GM19035 (cell line): ENCODE measurements at regions not wholly inside any gene's neighbourhood (a gene's known extent, or its start where the extent isn't known, plus 50 kb on each side); places are given as distances from the start of the nearest gene placed in this dataset.
"Not testable (repeated sequence)": the region's sequence is repeated elsewhere in the genome, so short reads cannot be mapped to it uniquely, and the experiment has no call there.

Experiments
- ATAC-seq: cut with Tn5 transposase; IDR thresholded peaks from one replicate; pipeline ENCODE4 v1.9.1; 2021; ENCODE audit not compliant: unreplicated experiment

- no peak for ATAC-seq
Measured at GRCh38 chr7:81233208-81233940, 314.5 kb upstream of the SEMA3C start.

DNA sequence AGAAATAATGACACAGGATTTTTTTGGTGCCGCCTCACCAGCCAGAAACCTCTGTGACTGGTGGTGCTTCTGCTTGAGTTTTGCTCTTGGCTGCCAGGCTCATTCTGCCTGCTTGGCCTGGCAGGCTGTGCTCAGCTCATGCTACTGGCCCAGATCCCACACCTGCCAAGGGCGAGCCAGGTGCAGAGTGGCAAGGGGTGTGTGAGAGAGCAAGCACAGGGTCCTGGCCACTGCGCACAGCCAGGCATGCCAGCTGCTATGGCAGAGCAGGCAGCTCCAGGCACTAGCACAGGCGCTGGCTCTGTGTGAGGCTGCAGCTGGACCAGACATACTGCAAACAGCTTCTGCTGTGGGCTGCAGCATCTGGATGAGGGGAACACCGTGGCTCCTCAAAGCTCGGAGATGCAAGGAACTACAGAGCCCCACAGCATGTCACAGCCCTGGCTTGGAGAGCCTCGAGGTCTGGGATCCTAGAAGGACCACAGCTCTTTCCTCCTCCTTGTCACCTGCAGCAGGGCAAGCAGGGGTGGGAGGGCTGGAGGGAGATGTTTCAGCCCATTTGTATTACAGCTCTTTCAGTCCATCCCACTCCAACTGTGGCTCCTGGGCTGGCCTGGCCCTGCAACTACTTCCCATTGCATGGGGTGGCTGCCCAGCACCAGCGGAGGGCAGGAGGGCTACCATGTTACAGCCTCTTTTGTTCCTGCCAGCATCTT lies 313.4 kb upstream of the SEMA3C start:
- ATAC-seq, result no peak

GRCh38 chr7:81231301-81231838 lies 312.5 kb upstream of the SEMA3C start:
- ATAC-seq, result no peak

GRCh38 chr7:81226234-81226633 lies 307.4 kb upstream of the SEMA3C start:
- ATAC-seq, result no peak

DNA sequence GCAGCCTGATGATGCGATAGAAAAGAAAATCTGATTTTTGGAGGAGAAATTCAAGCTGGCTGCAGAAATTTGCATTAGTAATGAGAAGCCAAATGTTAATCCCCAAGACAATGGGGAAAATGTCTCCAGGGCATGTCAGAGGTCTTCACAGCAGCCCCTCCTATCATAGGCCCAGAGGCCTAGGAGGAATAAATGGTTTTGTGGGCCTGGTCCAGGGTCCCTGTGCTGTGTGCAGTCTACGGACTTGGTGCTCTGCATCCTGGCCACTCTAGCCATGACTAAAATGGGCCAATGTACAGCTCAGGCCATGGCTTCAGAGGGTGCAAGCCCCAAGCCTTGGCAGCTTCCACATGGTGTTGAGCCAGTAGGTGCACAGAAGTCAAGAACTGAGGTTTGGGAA lies 303.8 kb upstream of the SEMA3C start:
- not testable (repeated sequence) for ATAC-seq

- no peak for ATAC-seq
Measured at GRCh38 chr7:81221527-81222217, 302.8 kb upstream of the SEMA3C start.

GRCh38 chr7:81218480-81219106 lies 299.7 kb upstream of the SEMA3C start:
- no peak for ATAC-seq

- no peak for ATAC-seq
Measured at GRCh38 chr7:81213394-81213793, 294.5 kb upstream of the SEMA3C start.

- ATAC-seq, result no peak
Measured at GRCh38 chr7:81211934-81212320, 293.1 kb upstream of the SEMA3C start.

DNA sequence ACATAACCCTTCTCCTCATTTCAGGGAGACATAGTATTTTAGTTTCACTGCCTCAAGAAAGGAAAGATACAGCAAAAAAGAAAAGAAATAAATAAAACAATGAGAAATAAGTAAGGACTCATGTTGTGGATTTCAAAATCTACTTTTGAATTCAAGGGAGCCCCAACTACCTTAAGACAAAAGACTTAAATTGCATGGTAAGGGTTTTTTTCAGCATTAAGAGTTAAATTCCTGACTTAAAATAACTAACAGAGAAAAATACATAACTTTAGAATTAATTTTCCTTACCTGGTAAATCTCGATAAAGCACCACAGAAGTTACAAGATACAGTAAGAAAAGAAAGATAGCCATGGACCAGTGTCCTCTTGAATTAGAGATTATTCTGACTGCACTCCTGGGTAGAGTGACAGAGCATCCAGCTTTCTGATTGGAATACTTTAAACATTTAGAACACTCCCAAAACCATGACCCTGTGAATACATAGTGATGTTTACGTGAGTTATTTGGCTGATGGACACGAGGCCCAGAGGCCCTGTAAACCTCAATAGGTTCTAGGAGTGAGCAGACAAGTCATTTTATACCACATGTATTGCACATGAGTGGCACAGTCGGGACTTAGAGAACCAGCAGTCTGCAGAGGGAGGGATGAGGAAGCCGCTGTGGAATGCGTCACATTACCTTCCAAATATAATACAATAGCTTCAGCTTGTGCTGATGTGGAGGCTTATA lies 292.5 kb upstream of the SEMA3C start:
- no peak for ATAC-seq

DNA sequence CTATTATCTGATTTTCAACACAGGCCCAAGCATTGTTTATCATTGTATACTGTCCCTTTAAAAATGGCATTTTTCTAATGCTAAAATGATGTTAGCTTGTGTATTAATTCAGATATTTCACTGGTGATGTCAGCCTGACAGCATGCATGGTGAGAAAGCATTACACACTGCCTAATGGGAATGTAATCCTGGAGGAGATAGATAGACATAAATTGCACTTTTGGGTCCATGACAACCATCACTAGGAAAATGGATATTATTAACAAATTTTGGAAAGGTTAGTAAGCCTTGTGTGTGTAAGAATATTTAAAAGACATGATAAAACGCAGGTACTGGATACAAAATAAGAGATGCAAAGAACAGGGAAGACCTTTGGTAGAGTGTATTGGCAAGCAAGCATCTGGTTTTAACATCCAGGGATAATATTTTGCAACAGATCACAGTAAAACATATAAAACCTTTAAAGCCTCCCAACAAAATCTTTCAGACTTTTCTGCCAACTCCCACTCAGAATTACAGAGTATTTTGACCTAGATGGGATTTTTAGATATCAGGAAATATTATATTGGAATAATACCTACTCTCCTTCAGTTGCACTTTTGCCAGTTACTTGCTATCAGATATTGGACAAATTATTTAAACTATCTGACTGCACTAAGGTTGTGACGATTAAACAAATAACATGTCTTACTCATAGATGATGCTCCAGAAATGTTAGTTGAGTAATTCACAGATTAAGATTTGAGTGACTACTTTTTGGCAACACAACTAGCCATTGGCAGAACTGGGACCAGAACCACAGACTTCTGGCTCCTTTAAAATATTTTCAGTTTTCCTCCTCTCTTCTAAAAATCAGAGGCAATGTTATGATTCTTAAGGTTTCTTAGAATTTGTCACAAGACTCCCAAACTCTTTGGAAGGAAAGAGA lies 291.6 kb upstream of the SEMA3C start:
- no peak for ATAC-seq

DNA sequence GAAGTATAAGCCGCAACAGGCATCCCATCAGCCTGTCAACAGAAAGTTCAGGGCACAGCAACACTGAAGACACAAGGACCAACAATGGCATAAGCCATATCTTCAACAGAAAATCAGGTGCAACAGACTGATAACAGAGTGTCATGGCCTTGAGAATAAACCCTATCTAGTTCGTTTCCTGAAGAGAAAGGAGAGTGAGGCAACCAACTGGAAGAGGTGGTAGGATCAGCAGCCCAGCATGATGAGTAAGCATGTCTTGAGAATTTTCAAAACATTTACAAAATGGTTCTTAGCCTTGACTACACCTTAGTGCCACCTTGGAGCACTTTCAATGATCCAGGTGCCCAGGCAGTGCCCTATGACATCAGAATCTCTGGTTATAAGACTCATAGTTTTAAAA lies 290.2 kb upstream of the SEMA3C start:
- ATAC-seq, result no peak

GRCh38 chr7:81207801-81208200 lies 288.9 kb upstream of the SEMA3C start:
- no peak for ATAC-seq

DNA sequence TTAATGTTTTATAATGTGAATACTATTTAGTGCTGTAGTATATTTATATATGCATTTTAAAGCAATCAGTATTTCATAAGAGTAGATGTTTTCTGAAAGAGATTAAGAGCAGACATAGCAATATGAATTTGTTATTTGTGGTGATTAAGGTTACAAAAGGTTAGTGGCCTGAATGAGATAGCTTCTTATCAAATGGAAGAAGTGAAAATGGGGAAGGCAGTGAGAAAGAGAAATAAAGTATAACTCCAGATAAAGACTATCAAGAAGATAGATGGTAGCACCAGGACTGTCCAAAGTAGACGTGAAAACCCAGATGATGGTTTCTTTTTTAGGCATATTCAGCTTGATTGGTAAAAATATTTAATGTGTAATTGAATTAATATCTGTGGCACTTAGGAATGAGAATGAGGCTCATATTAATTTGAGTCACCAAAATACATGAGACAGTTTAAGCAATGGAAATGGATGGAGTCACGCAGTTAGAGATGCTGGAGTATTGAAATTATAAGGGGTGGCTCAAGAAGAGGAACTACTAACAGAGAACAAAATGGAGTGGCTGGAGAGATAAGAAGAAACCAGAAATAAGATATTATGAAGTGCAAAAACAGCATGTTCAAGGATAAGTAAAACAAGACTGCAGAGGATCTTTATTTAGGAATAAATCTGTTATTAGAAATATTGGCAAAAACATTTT lies 288.0 kb upstream of the SEMA3C start:
- ATAC-seq, result no peak

DNA sequence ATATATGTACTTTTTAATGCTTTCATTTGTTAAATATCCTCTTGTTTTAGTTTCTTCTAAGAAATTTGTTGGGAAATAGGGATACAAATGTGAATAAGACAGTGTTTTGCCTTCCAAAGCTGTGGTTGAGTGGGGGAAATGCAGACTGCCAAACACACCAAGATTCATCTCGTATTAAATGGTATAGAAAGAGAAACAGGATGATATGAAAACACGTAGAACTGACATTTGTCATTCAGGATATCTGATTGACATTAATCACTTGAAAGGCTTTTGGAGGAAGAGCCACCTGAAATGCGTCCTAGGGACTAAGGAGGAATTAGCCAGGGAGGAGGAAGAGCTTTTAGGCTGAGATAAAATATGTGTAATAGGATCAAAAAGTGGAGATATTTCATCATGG lies 287.4 kb upstream of the SEMA3C start:
- ATAC-seq, result no peak

GRCh38 chr7:81201188-81201587 lies 282.3 kb upstream of the SEMA3C start:
- no peak for ATAC-seq

DNA sequence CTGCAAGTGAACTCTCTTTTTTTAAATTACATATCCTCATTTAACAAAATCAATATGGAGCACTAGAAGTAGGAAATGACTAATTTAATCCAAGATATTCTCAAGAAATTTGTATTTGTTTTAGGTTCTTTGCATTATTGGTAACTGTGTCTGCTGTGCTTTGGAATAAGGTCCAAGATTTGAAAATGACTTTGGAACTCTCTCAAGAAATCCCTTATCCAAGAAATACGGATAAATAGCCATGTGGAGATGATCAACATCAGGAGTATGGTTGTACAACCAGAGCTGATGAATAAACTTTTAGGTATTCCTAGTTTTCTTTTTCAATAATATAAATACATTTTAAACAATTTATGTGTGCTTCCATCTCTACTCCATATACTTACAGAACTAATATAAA lies 279.9 kb upstream of the SEMA3C start:
- no peak for ATAC-seq

GRCh38 chr7:81197266-81197665 lies 278.4 kb upstream of the SEMA3C start:
- no peak for ATAC-seq

DNA sequence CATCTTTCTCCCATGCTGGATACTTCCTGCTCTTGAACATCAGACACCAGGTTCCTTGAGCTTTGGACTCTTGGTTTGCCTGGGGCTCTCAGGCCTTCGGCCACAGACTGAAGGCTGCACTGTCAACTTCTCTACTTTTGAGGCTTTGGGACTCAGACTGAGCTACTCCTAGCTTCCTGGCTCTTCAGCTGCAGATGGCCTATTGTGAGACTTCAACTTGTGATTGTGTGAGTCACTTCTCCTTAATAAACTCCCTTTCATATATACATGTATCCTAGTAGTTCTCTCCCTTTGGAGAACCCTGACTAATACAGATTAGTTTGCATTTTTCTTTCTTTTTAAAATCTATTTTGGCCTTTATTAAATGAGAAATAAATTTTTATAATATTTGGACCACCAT lies 276.2 kb upstream of the SEMA3C start:
- no peak for ATAC-seq
